ENCODE measurements at regions not wholly inside any gene's neighbourhood (a gene's known extent, or its start where the extent isn't known, plus 50 kb on each side); places are given as distances from the start of the nearest gene placed in this dataset.
A peak's percentile ranks its signal among the peaks of the same experiment; 100 is the strongest.

DNA sequence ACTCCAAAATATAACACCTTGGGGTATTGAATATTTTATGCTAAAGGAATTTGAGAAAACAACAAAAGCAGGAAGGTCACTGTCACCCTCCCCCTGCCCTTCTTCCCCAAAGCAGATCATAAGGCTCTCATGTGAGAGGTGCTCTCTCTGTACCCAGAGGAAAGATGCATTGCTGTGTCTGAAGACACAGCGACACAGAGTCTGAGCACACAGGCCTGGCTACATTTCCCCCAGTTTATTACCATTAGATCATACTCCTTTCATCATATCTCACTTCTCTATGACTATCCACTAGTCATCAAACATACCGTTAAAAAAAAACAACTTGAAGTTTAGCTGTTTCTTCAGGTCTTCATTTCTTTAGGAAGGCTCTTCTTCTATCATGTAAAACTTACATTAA is 127.1 kb downstream of the PPIAL4G start:
- TF ChIP-seq CTCF (IDR thresholded peaks at IDR 0.05; ENCODE audit: unreplicated experiment): no peak
- Mint-ChIP-seq H3K4me3 (ENCODE audit: unreplicated experiment) (no peak overlapping the region), H3K4me1 (ENCODE audit: insufficient read depth, unreplicated experiment) (peaks cover 11% of the 10 kb centered on the region), H3K36me3 (ENCODE audit: insufficient read depth, unreplicated experiment) (peaks cover 4% of the 10 kb centered on the region), H3K27me3 (ENCODE audit: insufficient read depth, unreplicated experiment) (peaks cover 46% of the 10 kb centered on the region), H3K27ac (ENCODE audit: low read depth, unreplicated experiment) (no peak overlapping the region), H3K9me3 (ENCODE audit: unreplicated experiment) (no peaks in the 10 kb centered on the region)
- POLR2A ChIA-PET: interaction anchor here (0.9 to 1.7 kb wide), 2 partner anchors 19 to 21 kb away, joined by 3 to 7 read pairs; no protein-coding TSS in a partner anchor
- intact Hi-C loops (cut with micrococcal nuclease): no loop called here
- DNase-seq (ENCODE audit: unreplicated experiment): no peak
- no TSS peak for BruUV-seq (replicated peaks)
- CTCF ChIA-PET: interaction anchor here (0.7 to 4.5 kb wide), 5 partner anchors 11 to 28 kb away, joined by 3 to 20 read pairs (median 3); no protein-coding TSS in a partner anchor

GRCh38 chr1:148354913-148355308 is 128.2 kb downstream of the PPIAL4G start:
- TF ChIP-seq CTCF (IDR thresholded peaks at IDR 0.05; ENCODE audit: unreplicated experiment): no peak
- CTCF ChIA-PET: interaction anchor here (0.6 to 4.5 kb wide), 5 partner anchors 9 to 29 kb away, joined by 3 to 20 read pairs (median 4); no protein-coding TSS in a partner anchor
- H3K4me1 Mint-ChIP-seq (ENCODE audit: insufficient read depth, unreplicated experiment): peaks cover 11% of the 10 kb centered on the region
- POLR2A ChIA-PET: interaction anchor here (1.2 kb wide), 1 partner anchor 17 kb away, joined by 3 read pairs; no protein-coding TSS in a partner anchor
- intact Hi-C loops (cut with micrococcal nuclease): no loop called here
- no TSS peak for BruUV-seq (replicated peaks)
- H3K36me3 Mint-ChIP-seq (ENCODE audit: insufficient read depth, unreplicated experiment): peaks cover 4% of the 10 kb centered on the region
- peaks cover 57% of the 10 kb centered on the region for H3K27me3 Mint-ChIP-seq (ENCODE audit: insufficient read depth, unreplicated experiment)
- no peak overlapping the region for H3K4me3 Mint-ChIP-seq (ENCODE audit: unreplicated experiment)
- H3K27ac Mint-ChIP-seq (ENCODE audit: low read depth, unreplicated experiment): no peak overlapping the region
- DNase-seq (ENCODE audit: unreplicated experiment): no peak
- no peaks in the 10 kb centered on the region for H3K9me3 Mint-ChIP-seq (ENCODE audit: unreplicated experiment)

- Mint-ChIP-seq H3K9me3 (ENCODE audit: unreplicated experiment) (no peaks in the 10 kb centered on the region), H3K27me3 (ENCODE audit: insufficient read depth, unreplicated experiment) (peaks cover 62% of the 10 kb centered on the region), H3K4me3 (ENCODE audit: unreplicated experiment) (no peak overlapping the region), H3K27ac (ENCODE audit: low read depth, unreplicated experiment) (no peak overlapping the region), H3K36me3 (ENCODE audit: insufficient read depth, unreplicated experiment) (peaks cover 4% of the 10 kb centered on the region), H3K4me1 (ENCODE audit: insufficient read depth, unreplicated experiment) (peaks cover 11% of the 10 kb centered on the region)
- TF ChIP-seq CTCF (IDR thresholded peaks at IDR 0.05; ENCODE audit: unreplicated experiment): no peak
- CTCF ChIA-PET: interaction anchor here (0.6 to 1.8 kb wide), 3 partner anchors 10 to 29 kb away, joined by 3 to 15 read pairs (median 4); no protein-coding TSS in a partner anchor
- BruUV-seq (replicated peaks): no TSS peak
- DNase-seq (ENCODE audit: unreplicated experiment): no peak
- POLR2A ChIA-PET: interaction anchor here (1.2 kb wide), 1 partner anchor 17 kb away, joined by 3 read pairs; no protein-coding TSS in a partner anchor
- intact Hi-C loops (cut with micrococcal nuclease): no loop called here
Observed at GRCh38 chr1:148354284-148354912, 128.7 kb downstream of the PPIAL4G start.

GRCh38 chr1:148353461-148354283 is 129.4 kb downstream of the PPIAL4G start:
- BruUV-seq (replicated peaks): no TSS peak
- H3K36me3 Mint-ChIP-seq (ENCODE audit: insufficient read depth, unreplicated experiment): peaks cover 4% of the 10 kb centered on the region
- H3K4me1 Mint-ChIP-seq (ENCODE audit: insufficient read depth, unreplicated experiment): peaks cover 11% of the 10 kb centered on the region
- H3K4me3 Mint-ChIP-seq (ENCODE audit: unreplicated experiment): no peak overlapping the region
- no peak overlapping the region for H3K27ac Mint-ChIP-seq (ENCODE audit: low read depth, unreplicated experiment)
- TF ChIP-seq CTCF (IDR thresholded peaks at IDR 0.05; ENCODE audit: unreplicated experiment): no peak
- DNase-seq (ENCODE audit: unreplicated experiment): peak; percentile 49
- intact Hi-C loops (cut with micrococcal nuclease): no loop called here
- POLR2A ChIA-PET: interaction anchor here (0.7 to 1.2 kb wide), 2 partner anchors 18 to 90 kb away, joined by 3 read pairs; no protein-coding TSS in a partner anchor
- peaks cover 68% of the 10 kb centered on the region for H3K27me3 Mint-ChIP-seq (ENCODE audit: insufficient read depth, unreplicated experiment)
- H3K9me3 Mint-ChIP-seq (ENCODE audit: unreplicated experiment): no peaks in the 10 kb centered on the region
- CTCF ChIA-PET: interaction anchor here (1.4 to 1.8 kb wide), 3 partner anchors 11 to 70 kb away, joined by 3 to 15 read pairs (median 3); no protein-coding TSS in a partner anchor
